Kidney (tissue), 13 donors: ENCODE measurements at regions not wholly inside any gene's neighbourhood (a gene's known extent, or its start where the extent isn't known, plus 50 kb on each side); places are given as distances from the start of the nearest gene placed in this dataset.

Experiments used
- DNase-seq, 5 donors: peaks; one replicate each; pipeline ENCODE4 v3.0.0-alpha.2; 2013 to 2020
- FAIRE-seq: peaks from 2 replicates; lab custom pipeline; 2012; peaks lifted over from hg19 to GRCh38; lab: Jason Lieb, UNC
- H3K27ac ChIP-seq, 2 donors: one replicate each; pipeline ENCODE4 v1.7.0; 2013; ENCODE audit warnings: low read depth in 2 of 2, low read length in 2 of 2, inconsistent platforms in 1 of 2
- H3K27me3 ChIP-seq: one replicate; pipeline ENCODE4 v1.7.1; 2013; ENCODE audit warnings: low read length, inconsistent platforms; ENCODE audit not compliant: control insufficient read depth, insufficient read depth
- H3K36me3 ChIP-seq, 3 donors: one replicate each; pipeline versions ENCODE4 v1.7.0 to v1.7.1; 2013; ENCODE audit warnings: low read length in 3 of 3, control low read depth in 1 of 3, inconsistent platforms in 1 of 3; ENCODE audit not compliant: insufficient read depth in 3 of 3, control insufficient read depth in 2 of 3
- H3K4me1 ChIP-seq, 3 donors: one replicate each; pipeline versions ENCODE4 v1.7.0 to v1.7.1; 2013; ENCODE audit warnings: low read length in 3 of 3, inconsistent platforms in 1 of 3, low read depth in 1 of 3; ENCODE audit not compliant: control insufficient read depth in 2 of 3, insufficient read depth in 2 of 3
- H3K4me3 ChIP-seq, 3 donors: one replicate each; pipeline versions ENCODE4 v1.7.0 to v1.8.1; 2013; ENCODE audit warnings: low read length in 3 of 3, control low read depth in 1 of 3, inconsistent platforms in 1 of 3
- H3K9ac ChIP-seq, 3 donors: one replicate each; pipeline versions ENCODE4 v1.7.0 to v1.7.1; 2013; ENCODE audit warnings: low read length in 3 of 3, control low read depth in 1 of 3, inconsistent platforms in 1 of 3
- H3K9me3 ChIP-seq, 3 donors: one replicate each; pipeline versions ENCODE4 v1.7.0 to v1.7.1; 2013; ENCODE audit warnings: low read length in 3 of 3, control low read depth in 1 of 3, inconsistent platforms in 1 of 3; ENCODE audit not compliant: control insufficient read depth in 2 of 3, insufficient read depth in 1 of 3
- CTCF ChIP-seq: IDR thresholded peaks from 3 replicates; pipeline ENCODE4 v1.5.1; 2012; ENCODE audit warnings: mild to moderate bottlenecking, moderate library complexity, borderline replicate concordance; ENCODE audit not compliant: insufficient read depth; ENCODE audit errors: extremely low read depth
- intact Hi-C: fragments of 100-400 bp; cut with DNase I; formaldehyde crosslinking; loops from one replicate; pipeline ENCODE4 v1.11.1; 2022
- donor health status: control.
- donor health status: control.
- donor health status: control.
- donor health status: control.
- donor health status: control.
- donor health status: DM: yes; HTN: yes; CAD: no.
- donor health status: Normal renal cell carcinoma (clear cell type).

GRCh38 chr2:188068093-188068492, 223.6 kb upstream of the GULP1 start:
- Histone ChIP-seq H3K4me1 (no peaks in the 10 kb centered on the region), H3K4me3 (no peak overlapping the region), H3K36me3 (no peaks in the 10 kb centered on the region), H3K9me3 (peaks cover 0 to 3% (median 0%) of the 10 kb centered on the region in 3 donors), H3K9ac (no peak overlapping the region), H3K27ac (no peak overlapping the region), H3K27me3 (no peaks in the 10 kb centered on the region)
- intact Hi-C loops = no loop called here
- DNase-seq (no peak), FAIRE-seq (no peak)
- TF ChIP-seq CTCF = no peak

- H3K27me3 ChIP-seq = no peaks in the 10 kb centered on the region
- no peak for DNase-seq
- H3K4me3 ChIP-seq = no peak overlapping the region
- intact Hi-C loops = no loop called here
- peaks cover 0 to 3% (median 0%) of the 10 kb centered on the region in 3 donors for H3K9me3 ChIP-seq
- H3K36me3 ChIP-seq = no peaks in the 10 kb centered on the region
- H3K4me1 ChIP-seq = no peaks in the 10 kb centered on the region
- no peak for TF ChIP-seq CTCF
- no peak overlapping the region for H3K9ac ChIP-seq
- no peak overlapping the region for H3K27ac ChIP-seq
- no peak for FAIRE-seq
These were observed 215.3 kb upstream of the GULP1 start for GRCh38 chr2:188076149-188077056.

GRCh38 chr2:188077757-188078156, 213.9 kb upstream of the GULP1 start:
- Histone ChIP-seq H3K9me3 (no peaks in the 10 kb centered on the region), H3K9ac (no peak overlapping the region), H3K27ac (no peak overlapping the region), H3K27me3 (no peaks in the 10 kb centered on the region), H3K4me3 (no peak overlapping the region), H3K36me3 (no peaks in the 10 kb centered on the region), H3K4me1 (no peaks in the 10 kb centered on the region)
- intact Hi-C loops = no loop called here
- no peak for TF ChIP-seq CTCF
- no peak for FAIRE-seq
- DNase-seq = no peak
